Spleen (tissue), 7 donors: ENCODE measurements at regions not wholly inside any gene's neighbourhood (a gene's known extent, or its start where the extent isn't known, plus 50 kb on each side); places are given as distances from the start of the nearest gene placed in this dataset.

ENCODE experiments used
- CTCF ChIP-seq, 11 experiments: fragments of 200-600 bp in 7 of 11; fragments of 450-650 bp in 4 of 11; sonication (generic) in 4 of 11; IDR thresholded peaks in 8 of 11; conservative IDR thresholded peaks in 3 of 11; 1 replicate in 7 of 11; 2 replicates in 4 of 11; pipeline versions ENCODE4 v1.4.0 to v1.8.0; 2016 to 2021; ENCODE audit warnings: antibody characterized with exemption in 11 of 11, inconsistent platforms in 4 of 11, mild to moderate bottlenecking in 1 of 11
- POLR2A ChIP-seq, 3 donors: fragments of 450-650 bp; IDR thresholded peaks; one replicate each; pipeline ENCODE4 v1.5.1; 2017; ENCODE audit warnings: antibody characterized with exemption in 3 of 3, mild to moderate bottlenecking in 1 of 3
- POLR2AphosphoS5 ChIP-seq, 3 donors: sonication (generic); formaldehyde crosslinking; IDR thresholded peaks; one replicate each; pipeline ENCODE4 v1.5.1; 2017; ENCODE audit warnings: antibody characterized with exemption in 3 of 3
- donor health status: DM: no; HTN: no; CAD: no; lungs with moderate emphysema.
- donor health status: DM: no; HTN: no; CAD: no.
- donor health status: DM: no; HTN: no; CAD: no.

GRCh38 chr10:54914049-54914448, 113.0 kb upstream of the PCDH15 start:
- TF ChIP-seq CTCF (IDR thresholded peaks at IDR 0.05 in 8 of 11, conservative IDR thresholded peaks at IDR 0.05 in 3 of 11) (no peak), POLR2A (IDR thresholded peaks at IDR 0.05) (no peak), POLR2AphosphoS5 (IDR thresholded peaks at IDR 0.05) (no peak)
